ENCODE measurements at regions not wholly inside any gene's neighbourhood (a gene's known extent, or its start where the extent isn't known, plus 50 kb on each side); places are given as distances from the start of the nearest gene placed in this dataset.

- TF ChIP-seq POLR2AphosphoS5 (IDR thresholded peaks at IDR 0.05; ENCODE audit: low read depth, low read length): no peak
- TF ChIP-seq POLR2A (IDR thresholded peaks at IDR 0.05; ENCODE audit: low read depth, low read length): no peak
Measured at GRCh38 chr7:41855798-41856197, 152.9 kb upstream of the INHBA start.
